ENCODE measurements at regions not wholly inside any gene's neighbourhood (a gene's known extent, or its start where the extent isn't known, plus 50 kb on each side); places are given as distances from the start of the nearest gene placed in this dataset.

- Histone ChIP-seq H3K27ac (no peak overlapping the region), H3K27me3 (no peaks in the 10 kb centered on the region), H3K36me3 (no peaks in the 10 kb centered on the region), H3K4me3 (no peak overlapping the region), H3K9me3 (no peaks in the 10 kb centered on the region), H3K4me1 (no peaks in the 10 kb centered on the region)
- intact Hi-C loops (cut with DNase I; ENCODE audit: low total_unique reads), result no loop called here
- no peak for DNase-seq
- no peak for TF ChIP-seq POLR2A (IDR thresholded peaks at IDR 0.05)
- TF ChIP-seq CTCF (IDR thresholded peaks at IDR 0.05), result no peak
- 65 to 69% methylated on average over 2 of the region's 2 CpGs for WGBS, 2 donors (ENCODE audit: low coverage in 1 of 2)
- in situ Hi-C loops (cut with MboI; ENCODE audit: low pct_ligation_motif_present in 1 of 4, low pct_unique_long_range_greater_than_20kb in 1 of 4, low sequenced_read_pairs in 3 of 4), result no loop called here
Observed at GRCh38 chr9:3049636-3050035, 205.7 kb upstream of the PUM3 start.

DNA sequence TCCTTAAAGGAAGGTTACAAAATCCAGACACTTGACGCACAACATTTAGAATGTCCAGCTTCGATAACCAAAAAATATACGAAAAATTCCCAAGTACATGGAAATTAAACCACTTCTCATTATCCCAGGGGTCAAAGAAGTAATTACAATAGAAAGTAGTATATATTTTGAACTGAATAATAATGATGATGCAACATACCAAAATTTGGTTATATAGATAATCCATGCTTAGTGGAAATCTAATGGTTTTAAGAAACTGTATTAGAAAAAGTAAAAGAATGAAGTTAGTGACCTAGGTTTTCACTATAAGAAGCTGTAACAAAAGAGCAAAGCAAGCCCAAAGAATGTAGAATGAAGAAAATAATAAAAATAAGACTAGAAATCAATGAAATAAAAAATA, 204.0 kb upstream of the PUM3 start:
- WGBS, 2 donors (ENCODE audit: low coverage in 1 of 2), result 60 to 82% methylated on average over 3 of the region's 3 CpGs
- Histone ChIP-seq H3K9me3 (no peaks in the 10 kb centered on the region), H3K4me3 (no peak overlapping the region), H3K27me3 (no peaks in the 10 kb centered on the region), H3K4me1 (no peaks in the 10 kb centered on the region), H3K27ac (no peak overlapping the region), H3K36me3 (no peaks in the 10 kb centered on the region)
- no peak for TF ChIP-seq CTCF (IDR thresholded peaks at IDR 0.05)
- TF ChIP-seq POLR2AphosphoS5 (IDR thresholded peaks at IDR 0.05), result no peak
- no peak for TF ChIP-seq EP300 (IDR thresholded peaks at IDR 0.05; ENCODE audit: low read depth)
- no peak for TF ChIP-seq POLR2A (IDR thresholded peaks at IDR 0.05)
- DNase-seq, result no peak
- intact Hi-C loops (cut with DNase I; ENCODE audit: low total_unique reads), result no loop called here
- in situ Hi-C loops (cut with MboI; ENCODE audit: low pct_ligation_motif_present in 1 of 4, low pct_unique_long_range_greater_than_20kb in 1 of 4, low sequenced_read_pairs in 3 of 4), result no loop called here

GRCh38 chr9:3045153-3045552, 201.3 kb upstream of the PUM3 start:
- Histone ChIP-seq H3K27ac (no peak overlapping the region), H3K4me1 (no peaks in the 10 kb centered on the region), H3K9me3 (no peaks in the 10 kb centered on the region), H3K4me3 (no peak overlapping the region), H3K27me3 (no peaks in the 10 kb centered on the region), H3K36me3 (no peaks in the 10 kb centered on the region)
- in situ Hi-C loops (cut with MboI; ENCODE audit: low pct_ligation_motif_present in 1 of 4, low pct_unique_long_range_greater_than_20kb in 1 of 4, low sequenced_read_pairs in 3 of 4), result no loop called here
- 63 to 83% methylated on average over 1 of the region's 1 CpG for WGBS, 2 donors (ENCODE audit: low coverage in 1 of 2)
- no peak for DNase-seq
- intact Hi-C loops (cut with DNase I; ENCODE audit: low total_unique reads), result no loop called here
- no peak for TF ChIP-seq POLR2AphosphoS5 (IDR thresholded peaks at IDR 0.05)

- Histone ChIP-seq H3K9me3 (no peaks in the 10 kb centered on the region), H3K4me1 (no peaks in the 10 kb centered on the region)
- no peak for DNase-seq
Observed at GRCh38 chr9:3043369-3043768, 199.5 kb upstream of the PUM3 start.

More at GRCh38 chr9:3043369-3043768, 199.5 kb upstream of the PUM3 start:
- 69 to 73% methylated on average over 4 of the region's 4 CpGs for WGBS, 2 donors (ENCODE audit: low coverage in 1 of 2)
- Histone ChIP-seq H3K4me3 (no peak overlapping the region), H3K27me3 (no peaks in the 10 kb centered on the region), H3K27ac (no peak overlapping the region), H3K36me3 (no peaks in the 10 kb centered on the region)
- intact Hi-C loops (cut with DNase I; ENCODE audit: low total_unique reads) (no loop called here), in situ Hi-C loops (cut with MboI; ENCODE audit: low pct_ligation_motif_present in 1 of 4, low pct_unique_long_range_greater_than_20kb in 1 of 4, low sequenced_read_pairs in 3 of 4) (no loop called here)
- TF ChIP-seq EP300 (IDR thresholded peaks at IDR 0.05; ENCODE audit: low read depth), result no peak
- no peak for TF ChIP-seq CTCF (IDR thresholded peaks at IDR 0.05)
- TF ChIP-seq POLR2A (IDR thresholded peaks at IDR 0.05), result no peak
- TF ChIP-seq POLR2AphosphoS5 (IDR thresholded peaks at IDR 0.05), result no peak
